ENCODE measurements at regions not wholly inside any gene's neighbourhood (a gene's known extent, or its start where the extent isn't known, plus 50 kb on each side); places are given as distances from the start of the nearest gene placed in this dataset.

- no peak for TF ChIP-seq ZSCAN29 (CRISPR knock-in tag; conservative IDR thresholded peaks at IDR 0.05)
- TF ChIP-seq LCORL (IDR thresholded peaks at IDR 0.05), result no peak
- TF ChIP-seq LCORL (CRISPR knock-in tag; IDR thresholded peaks at IDR 0.05), result no peak
- no peak for TF ChIP-seq PRDM15 (CRISPR knock-in tag; IDR thresholded peaks at IDR 0.05)
- no peak for TF ChIP-seq ZHX2 (IDR thresholded peaks at IDR 0.05; ENCODE audit: low read depth)
- no peak for TF ChIP-seq ZHX2 (CRISPR knock-in tag; IDR thresholded peaks at IDR 0.05; ENCODE audit: borderline replicate concordance)
- no peak for TF ChIP-seq HMGXB3 (CRISPR knock-in tag; IDR thresholded peaks at IDR 0.05; ENCODE audit: borderline replicate concordance)
- no peak for TF ChIP-seq ZNF597 (CRISPR knock-in tag; IDR thresholded peaks at IDR 0.05)
- no peak for TF ChIP-seq ZNF558 (CRISPR knock-in tag; IDR thresholded peaks at IDR 0.05; ENCODE audit: borderline replicate concordance)
- TF ChIP-seq HOXA9 (CRISPR knock-in tag; IDR thresholded peaks at IDR 0.05; ENCODE audit: borderline replicate concordance), result no peak
- TF ChIP-seq TFE3 (CRISPR knock-in tag; IDR thresholded peaks at IDR 0.05), result no peak
- no peak for TF ChIP-seq ZNF724P (CRISPR knock-in tag; IDR thresholded peaks at IDR 0.05; ENCODE audit: borderline replicate concordance)
- no peak for TF ChIP-seq ZNF772 (CRISPR knock-in tag; IDR thresholded peaks at IDR 0.05)
- no peak for TF ChIP-seq ZSCAN31 (CRISPR knock-in tag; IDR thresholded peaks at IDR 0.05; ENCODE audit: low read depth)
Observed at GRCh38 chr5:165260426-165260825, 1755.0 kb downstream of the MAT2B start (continued).
